Body of pancreas (tissue), 4 donors: ENCODE measurements at regions not wholly inside any gene's neighbourhood (a gene's known extent, or its start where the extent isn't known, plus 50 kb on each side); places are given as distances from the start of the nearest gene placed in this dataset.

ENCODE experiments used
- ATAC-seq: fragments of 150-250 bp; one replicate; pipeline ENCODE4 v1.9.1; 2016
- DNase-seq, 4 donors: peaks; one replicate each; pipeline ENCODE4 v3.0.0-alpha.2; 2019
- H3K27ac ChIP-seq, 4 donors: fragments of 200-600 bp; sonication (generic); 1 replicate in 3 of 4; 2 replicates in 1 of 4; pipeline versions ENCODE4 v1.5.1 to v1.6.1; 2016 to 2019; ENCODE audit warnings: mild to moderate bottlenecking in 1 of 4, mixed read lengths in 1 of 4, moderate library complexity in 1 of 4
- H3K27me3 ChIP-seq, 2 donors: fragments of 200-600 bp; sonication (generic); one replicate each; pipeline ENCODE4 v1.6.0; 2016; ENCODE audit warnings: mild to moderate bottlenecking in 1 of 2
- H3K36me3 ChIP-seq, 2 donors: fragments of 200-600 bp; sonication (generic); replicated peaks in 1 of 2; 2 replicates each; pipeline ENCODE4 v1.5.1; 2016; ENCODE audit warnings: low read depth in 2 of 2; ENCODE audit not compliant: insufficient read depth in 1 of 2
- H3K4me1 ChIP-seq: fragments of 200-600 bp; sonication (generic); one replicate; pipeline ENCODE4 v1.6.0; 2016
- H3K4me3 ChIP-seq, 2 donors: fragments of 200-600 bp; sonication (generic); 1 replicate in 1 of 2; 2 replicates in 1 of 2; pipeline ENCODE4 v1.5.1; 2016 to 2019
- H3K9me3 ChIP-seq, 3 donors: fragments of 200-600 bp; sonication (generic); 1 replicate in 2 of 3; 2 replicates in 1 of 3; pipeline ENCODE4 v1.5.1; 2016
- POLR2A ChIP-seq, 3 donors: fragments of 450-650 bp; IDR thresholded peaks; one replicate each; pipeline ENCODE4 v1.6.1; 2016; ENCODE audit warnings: antibody characterized with exemption in 3 of 3, mild to moderate bottlenecking in 2 of 3
- WGBS, 2 donors: methylation state at CpG; one replicate each; pipeline ENCODE4 v1.1.5; 2017; 5-methylcytosine and 5-hydroxymethylcytosine counted together
- intact Hi-C: fragments of 100-400 bp; cut with DNase I; formaldehyde crosslinking; loops from one replicate; pipeline ENCODE4 v1.15.1; 2023
- TF ChIP-seq, protein P1 (sequence below), 7 experiments: fragments of 450-650 bp in 4 of 7; fragments of 200-600 bp in 3 of 7; sonication (generic) in 3 of 7; IDR thresholded peaks; one replicate each; pipeline ENCODE4 v1.5.1; 2016 to 2019; ENCODE audit warnings: antibody characterized with exemption in 7 of 7

DNA sequence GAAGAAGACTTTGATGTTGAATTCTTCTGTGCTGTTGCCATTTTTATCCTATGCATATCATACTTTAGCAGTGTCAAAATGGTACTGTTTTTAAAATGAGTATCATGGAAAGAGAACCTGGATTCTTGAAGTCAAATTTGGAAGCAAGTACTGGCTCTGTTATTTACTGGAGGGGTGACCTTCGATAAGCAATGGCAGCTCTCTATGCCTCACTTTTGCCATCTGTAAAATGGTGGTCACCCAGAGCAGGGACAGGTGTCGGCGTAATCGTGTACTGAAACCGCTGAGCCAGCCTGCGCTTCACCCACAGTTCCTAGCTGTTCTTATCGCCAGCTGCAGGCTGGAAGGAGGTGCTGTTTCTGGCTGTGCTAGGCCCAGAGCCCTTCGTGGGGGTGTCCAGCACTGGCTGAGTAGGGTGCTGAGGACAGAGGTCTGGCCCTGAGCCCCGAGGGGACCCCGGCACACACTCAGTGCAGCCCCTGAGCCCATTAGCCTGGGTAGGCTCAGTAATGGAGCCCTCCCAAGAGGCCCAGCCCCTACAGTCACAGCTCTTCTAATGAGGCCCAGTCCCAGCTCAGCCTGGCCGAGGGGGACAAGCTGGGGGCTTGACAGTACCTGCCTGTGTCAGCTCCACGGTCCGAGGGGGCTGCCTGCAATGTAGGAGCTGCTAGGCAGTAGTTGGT, 183.5 kb downstream of the PHETA1 start:
- Histone ChIP-seq H3K27me3 (no peaks in the 10 kb centered on the region), H3K9me3 (no peaks in the 10 kb centered on the region), H3K4me3 (no peak overlapping the region), H3K27ac (no peak overlapping the region), H3K36me3 (no peaks in the 10 kb centered on the region), H3K4me1 (peaks cover 11% of the 10 kb centered on the region)
- DNase-seq (no peak), ATAC-seq (no peak)
- 69 to 75% methylated on average over 11 to 13 of the region's 13 CpGs for WGBS, 2 donors
- no peak for TF ChIP-seq POLR2A (IDR thresholded peaks at IDR 0.05)
- TF ChIP-seq, protein P1, sequence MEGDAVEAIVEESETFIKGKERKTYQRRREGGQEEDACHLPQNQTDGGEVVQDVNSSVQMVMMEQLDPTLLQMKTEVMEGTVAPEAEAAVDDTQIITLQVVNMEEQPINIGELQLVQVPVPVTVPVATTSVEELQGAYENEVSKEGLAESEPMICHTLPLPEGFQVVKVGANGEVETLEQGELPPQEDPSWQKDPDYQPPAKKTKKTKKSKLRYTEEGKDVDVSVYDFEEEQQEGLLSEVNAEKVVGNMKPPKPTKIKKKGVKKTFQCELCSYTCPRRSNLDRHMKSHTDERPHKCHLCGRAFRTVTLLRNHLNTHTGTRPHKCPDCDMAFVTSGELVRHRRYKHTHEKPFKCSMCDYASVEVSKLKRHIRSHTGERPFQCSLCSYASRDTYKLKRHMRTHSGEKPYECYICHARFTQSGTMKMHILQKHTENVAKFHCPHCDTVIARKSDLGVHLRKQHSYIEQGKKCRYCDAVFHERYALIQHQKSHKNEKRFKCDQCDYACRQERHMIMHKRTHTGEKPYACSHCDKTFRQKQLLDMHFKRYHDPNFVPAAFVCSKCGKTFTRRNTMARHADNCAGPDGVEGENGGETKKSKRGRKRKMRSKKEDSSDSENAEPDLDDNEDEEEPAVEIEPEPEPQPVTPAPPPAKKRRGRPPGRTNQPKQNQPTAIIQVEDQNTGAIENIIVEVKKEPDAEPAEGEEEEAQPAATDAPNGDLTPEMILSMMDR (IDR thresholded peaks at IDR 0.05) = no peak
- intact Hi-C loops = no loop called here

DNA sequence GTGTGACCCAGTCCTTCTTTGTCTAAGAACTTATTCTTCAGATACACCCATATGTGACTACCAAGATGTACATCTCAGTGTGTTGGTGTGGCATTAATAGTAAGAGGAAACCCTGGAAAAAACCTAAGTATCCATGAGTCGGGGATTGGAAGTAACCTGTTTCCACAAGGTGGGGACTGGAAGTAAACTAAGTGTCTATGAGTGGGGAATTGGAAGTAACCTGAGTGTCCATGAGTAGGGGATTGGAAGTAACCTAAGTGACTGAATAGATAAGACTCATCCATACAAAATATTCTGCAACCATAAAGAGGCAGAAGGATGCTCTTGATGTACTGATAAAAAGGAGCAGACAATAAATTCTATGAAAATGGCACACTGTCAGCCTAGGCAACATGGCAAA, 184.7 kb downstream of the PHETA1 start:
- ATAC-seq (no peak), DNase-seq (no peak)
- Histone ChIP-seq H3K36me3 (no peaks in the 10 kb centered on the region), H3K27me3 (no peaks in the 10 kb centered on the region), H3K4me3 (no peak overlapping the region), H3K4me1 (peaks cover 11% of the 10 kb centered on the region), H3K9me3 (no peaks in the 10 kb centered on the region), H3K27ac (no peak overlapping the region)
- 83 to 88% methylated on average over 1 of the region's 1 CpG for WGBS, 2 donors
- TF ChIP-seq, protein P1 (IDR thresholded peaks at IDR 0.05) = no peak
- no peak for TF ChIP-seq POLR2A (IDR thresholded peaks at IDR 0.05)
- intact Hi-C loops = no loop called here

DNA sequence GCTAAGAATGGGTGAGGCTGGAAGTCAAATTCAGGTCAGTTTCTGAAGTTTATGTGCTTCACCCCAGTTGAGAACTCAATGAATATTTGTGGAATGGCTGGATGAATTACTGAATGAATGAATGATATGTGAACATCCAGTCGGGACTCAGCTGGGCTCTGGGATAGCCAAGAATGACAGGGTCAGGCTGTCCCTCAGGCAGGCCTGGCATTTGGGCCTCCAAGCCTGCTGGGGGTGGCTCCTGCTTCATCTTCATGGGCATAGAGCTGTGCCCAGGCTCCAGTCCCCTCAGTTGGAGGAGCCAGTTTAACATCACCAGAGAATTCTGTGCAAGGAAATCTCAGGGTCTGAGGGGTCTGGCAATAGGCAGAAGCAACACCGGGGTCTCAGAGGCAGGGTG, 185.8 kb downstream of the PHETA1 start:
- WGBS, 2 donors = 38 to 50% methylated on average over 2 of the region's 2 CpGs
- H3K4me1 ChIP-seq = peaks cover 11% of the 10 kb centered on the region
- no peaks in the 10 kb centered on the region for H3K9me3 ChIP-seq
- H3K36me3 ChIP-seq = no peaks in the 10 kb centered on the region
- no peak overlapping the region for H3K4me3 ChIP-seq
- H3K27ac ChIP-seq = no peak overlapping the region
- intact Hi-C loops = no loop called here
- no peak for ATAC-seq
- H3K27me3 ChIP-seq = no peaks in the 10 kb centered on the region
- TF ChIP-seq, protein P1 (IDR thresholded peaks at IDR 0.05) = no peak
- no peak for TF ChIP-seq POLR2A (IDR thresholded peaks at IDR 0.05)
- no peak for DNase-seq

DNA sequence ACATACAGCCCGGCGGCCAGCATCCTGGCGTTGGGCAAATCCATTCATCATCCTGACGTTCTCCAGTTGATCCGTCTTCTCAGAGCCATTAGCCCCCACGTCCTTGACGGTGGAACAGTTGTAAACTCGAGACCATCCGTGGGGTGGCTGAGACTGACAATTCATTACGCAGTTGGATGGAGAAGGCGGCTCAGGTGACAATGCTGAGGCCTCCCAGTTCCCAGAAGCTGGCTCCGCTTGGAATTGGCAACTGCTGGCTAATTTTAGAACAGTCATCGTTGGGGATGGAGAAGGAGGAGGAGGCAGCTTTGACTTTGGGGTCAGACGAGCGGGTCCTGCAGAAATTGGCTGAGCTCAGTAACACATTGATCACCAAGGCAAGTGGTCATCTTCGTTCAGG, 186.5 kb downstream of the PHETA1 start:
- Histone ChIP-seq H3K36me3 (no peaks in the 10 kb centered on the region), H3K27ac (no peak overlapping the region), H3K27me3 (no peaks in the 10 kb centered on the region), H3K4me1 (peaks cover 11% of the 10 kb centered on the region), H3K4me3 (no peak overlapping the region), H3K9me3 (no peaks in the 10 kb centered on the region)
- WGBS, 2 donors = 41 to 55% methylated on average over 13 to 16 of the region's 16 CpGs
- ATAC-seq (no peak), DNase-seq (no peak)
- TF ChIP-seq, protein P1 (IDR thresholded peaks at IDR 0.05) = no peak
- intact Hi-C loops = no loop called here

DNA sequence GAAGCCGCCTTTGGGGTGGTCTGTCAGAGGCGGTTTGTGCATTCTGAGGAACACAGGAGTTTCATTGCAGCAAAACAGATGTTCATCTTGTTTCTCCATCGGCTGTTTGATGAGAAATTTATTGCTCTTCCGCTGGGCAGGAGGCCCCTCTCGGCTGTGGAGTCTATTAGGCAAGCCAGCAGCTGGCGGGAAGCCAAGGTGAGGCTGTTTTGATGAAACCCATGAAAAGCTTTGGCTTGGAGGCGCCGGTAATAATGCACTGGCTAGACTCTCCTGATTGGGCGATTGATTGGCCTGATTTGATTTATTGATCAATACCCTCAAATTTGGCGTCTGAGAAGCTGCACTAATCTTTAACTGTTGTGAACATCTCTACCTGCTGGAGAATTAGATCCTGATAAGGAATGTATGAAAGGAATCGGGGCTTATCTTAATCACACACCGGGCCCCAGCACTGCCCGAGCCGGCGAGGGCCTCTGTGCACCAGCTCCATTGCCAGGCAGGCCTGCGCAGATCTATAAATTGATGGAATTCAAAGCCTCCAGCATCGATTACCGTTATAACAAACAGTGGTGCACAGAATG, 187.7 kb downstream of the PHETA1 start:
- DNase-seq = peak; percentile 35 to 67 (median 60)
- 16 to 24% methylated on average over 13 to 18 of the region's 18 CpGs for WGBS, 2 donors
- H3K36me3 ChIP-seq = no peaks in the 10 kb centered on the region
- no peak overlapping the region for H3K4me3 ChIP-seq
- no peak for ATAC-seq
- no peak overlapping the region for H3K27ac ChIP-seq
- no peak for TF ChIP-seq POLR2A (IDR thresholded peaks at IDR 0.05)
- TF ChIP-seq, protein P1 (IDR thresholded peaks at IDR 0.05) = no peak
- H3K9me3 ChIP-seq = no peaks in the 10 kb centered on the region
- H3K27me3 ChIP-seq = no peaks in the 10 kb centered on the region
- peaks cover 11% of the 10 kb centered on the region for H3K4me1 ChIP-seq
- intact Hi-C loops = no loop called here
